Epithelial cell of proximal tubule (primary cell): ENCODE measurements at regions not wholly inside any gene's neighbourhood (a gene's known extent, or its start where the extent isn't known, plus 50 kb on each side); places are given as distances from the start of the nearest gene placed in this dataset.

Source experiments
- DNase-seq: peaks from one replicate; pipeline ENCODE4 v3.0.0-alpha.2; 2011; ENCODE audit warnings: low read depth
- H3K4me3 ChIP-seq: 2 replicates; pipeline ENCODE4 v1.5.1; 2011; ENCODE audit warnings: low read depth, mild to moderate bottlenecking, low read length
- TF ChIP-seq, protein P1 (sequence below): conservative IDR thresholded peaks from 2 replicates; pipeline ENCODE4 v1.5.1; 2012; ENCODE audit warnings: low read depth, mild to moderate bottlenecking, low read length

DNA sequence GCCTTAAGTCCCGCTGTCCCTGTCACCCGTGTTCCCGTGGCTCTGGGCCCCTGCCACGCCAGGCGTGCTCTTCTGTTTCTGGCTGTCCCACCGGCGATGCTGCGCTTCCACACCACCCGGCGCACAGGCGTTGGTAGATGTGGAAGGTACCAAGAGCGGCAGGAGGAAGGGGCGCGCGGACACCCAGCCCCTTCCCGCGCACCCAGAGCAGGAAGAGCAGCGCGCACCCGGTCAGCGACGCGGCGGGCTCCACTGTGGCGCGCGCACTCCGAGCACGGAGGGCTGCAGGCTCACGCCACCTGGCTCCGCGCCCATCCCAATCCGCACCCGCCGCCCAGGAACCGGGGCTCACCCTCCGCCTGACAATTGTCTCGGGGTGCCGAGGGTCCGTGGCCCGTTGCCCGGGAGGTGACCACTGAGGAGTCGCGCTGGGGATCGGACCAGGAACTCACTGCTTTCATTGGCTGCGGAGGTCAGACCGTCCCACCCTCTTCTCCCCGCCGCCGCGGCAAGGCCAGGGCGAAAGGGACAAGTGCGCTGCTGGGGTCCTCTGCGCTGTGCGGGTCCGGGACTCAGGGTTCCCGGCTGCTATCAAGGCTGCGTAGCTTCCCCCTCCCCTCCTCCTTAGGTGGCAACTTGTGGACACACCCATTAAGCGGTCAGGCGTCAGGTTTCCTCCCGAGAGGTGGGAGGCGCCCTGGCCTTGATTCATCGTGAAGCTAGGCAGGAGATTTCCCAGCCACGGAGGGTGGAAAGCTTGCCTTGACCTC is 121.6 kb upstream of the ZNF92 start:
- TF ChIP-seq, protein P1, sequence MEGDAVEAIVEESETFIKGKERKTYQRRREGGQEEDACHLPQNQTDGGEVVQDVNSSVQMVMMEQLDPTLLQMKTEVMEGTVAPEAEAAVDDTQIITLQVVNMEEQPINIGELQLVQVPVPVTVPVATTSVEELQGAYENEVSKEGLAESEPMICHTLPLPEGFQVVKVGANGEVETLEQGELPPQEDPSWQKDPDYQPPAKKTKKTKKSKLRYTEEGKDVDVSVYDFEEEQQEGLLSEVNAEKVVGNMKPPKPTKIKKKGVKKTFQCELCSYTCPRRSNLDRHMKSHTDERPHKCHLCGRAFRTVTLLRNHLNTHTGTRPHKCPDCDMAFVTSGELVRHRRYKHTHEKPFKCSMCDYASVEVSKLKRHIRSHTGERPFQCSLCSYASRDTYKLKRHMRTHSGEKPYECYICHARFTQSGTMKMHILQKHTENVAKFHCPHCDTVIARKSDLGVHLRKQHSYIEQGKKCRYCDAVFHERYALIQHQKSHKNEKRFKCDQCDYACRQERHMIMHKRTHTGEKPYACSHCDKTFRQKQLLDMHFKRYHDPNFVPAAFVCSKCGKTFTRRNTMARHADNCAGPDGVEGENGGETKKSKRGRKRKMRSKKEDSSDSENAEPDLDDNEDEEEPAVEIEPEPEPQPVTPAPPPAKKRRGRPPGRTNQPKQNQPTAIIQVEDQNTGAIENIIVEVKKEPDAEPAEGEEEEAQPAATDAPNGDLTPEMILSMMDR, result no peak
- peak overlapping the region; percentile 77 for H3K4me3 ChIP-seq
- DNase-seq, result no peak

- DNase-seq, result no peak
- TF ChIP-seq, protein P1, result no peak
- H3K4me3 ChIP-seq, result no peak overlapping the region
Measured at GRCh38 chr7:65250697-65251395, 122.8 kb upstream of the ZNF92 start.

DNA sequence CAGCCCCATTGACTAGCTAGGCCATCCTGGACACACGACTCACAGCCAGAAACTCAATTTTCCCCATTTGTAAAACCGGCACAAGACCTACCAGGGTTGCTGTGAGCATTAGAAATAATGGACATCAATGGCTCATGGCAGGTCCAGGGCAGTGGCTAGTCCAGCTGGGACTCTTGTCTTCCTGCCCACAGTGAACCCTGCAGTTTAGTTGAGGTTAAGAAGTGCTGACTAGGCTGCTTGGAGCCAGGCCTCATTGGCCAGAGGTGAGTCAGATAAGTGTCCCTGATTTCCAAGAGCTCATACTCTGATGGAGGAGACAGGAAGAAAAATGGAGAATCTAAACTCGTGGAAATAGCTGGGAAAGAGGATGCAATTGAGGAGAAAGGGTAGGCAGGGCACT is 123.4 kb upstream of the ZNF92 start:
- DNase-seq, result no peak
- TF ChIP-seq, protein P1, result no peak
- no peak overlapping the region for H3K4me3 ChIP-seq

GRCh38 chr7:65247491-65247890 is 126.2 kb upstream of the ZNF92 start:
- no peak for DNase-seq
- TF ChIP-seq, protein P1, result no peak
- H3K4me3 ChIP-seq, result no peak overlapping the region

- peak overlapping the region; percentile 56 for H3K4me3 ChIP-seq
- no peak for DNase-seq
- TF ChIP-seq, protein P1, result no peak
Measured at GRCh38 chr7:65239707-65240352, 133.8 kb upstream of the ZNF92 start.

GRCh38 chr7:65239324-65239706 is 134.3 kb upstream of the ZNF92 start:
- DNase-seq, result no peak

More at GRCh38 chr7:65239324-65239706, 134.3 kb upstream of the ZNF92 start:
- peak overlapping the region; percentile 56 for H3K4me3 ChIP-seq
- TF ChIP-seq, protein P1, result no peak
